Astrocyte of the cerebellum (primary cell): ENCODE measurements at regions not wholly inside any gene's neighbourhood (a gene's known extent, or its start where the extent isn't known, plus 50 kb on each side); places are given as distances from the start of the nearest gene placed in this dataset.
"Not testable (repeated sequence)": the region's sequence is repeated elsewhere in the genome, so short reads cannot be mapped to it uniquely, and the experiment has no call there.

Experiments used
- DNase-seq: peaks from one replicate; pipeline ENCODE4 v3.0.0-alpha.2; 2011; ENCODE audit warnings: low read depth
- H3K4me3 ChIP-seq: 2 replicates; pipeline ENCODE4 v1.5.1; 2011; ENCODE audit warnings: mild to moderate bottlenecking, low read depth, low read length, moderate library complexity
- in situ Hi-C: cut with HindIII; loops from 2 replicates; pipeline ENCODE4 v1.10.0; 2017; ENCODE audit warnings: low sequenced_read_pairs
- TF ChIP-seq, protein P1 (sequence below): IDR thresholded peaks from 2 replicates; pipeline ENCODE4 v1.5.1; 2012; ENCODE audit warnings: low read length, low read depth, moderate library complexity, mild to moderate bottlenecking; ENCODE audit errors: missing control alignments

- no peak for DNase-seq
- H3K4me3 ChIP-seq, result no peak overlapping the region
- TF ChIP-seq, protein P1, sequence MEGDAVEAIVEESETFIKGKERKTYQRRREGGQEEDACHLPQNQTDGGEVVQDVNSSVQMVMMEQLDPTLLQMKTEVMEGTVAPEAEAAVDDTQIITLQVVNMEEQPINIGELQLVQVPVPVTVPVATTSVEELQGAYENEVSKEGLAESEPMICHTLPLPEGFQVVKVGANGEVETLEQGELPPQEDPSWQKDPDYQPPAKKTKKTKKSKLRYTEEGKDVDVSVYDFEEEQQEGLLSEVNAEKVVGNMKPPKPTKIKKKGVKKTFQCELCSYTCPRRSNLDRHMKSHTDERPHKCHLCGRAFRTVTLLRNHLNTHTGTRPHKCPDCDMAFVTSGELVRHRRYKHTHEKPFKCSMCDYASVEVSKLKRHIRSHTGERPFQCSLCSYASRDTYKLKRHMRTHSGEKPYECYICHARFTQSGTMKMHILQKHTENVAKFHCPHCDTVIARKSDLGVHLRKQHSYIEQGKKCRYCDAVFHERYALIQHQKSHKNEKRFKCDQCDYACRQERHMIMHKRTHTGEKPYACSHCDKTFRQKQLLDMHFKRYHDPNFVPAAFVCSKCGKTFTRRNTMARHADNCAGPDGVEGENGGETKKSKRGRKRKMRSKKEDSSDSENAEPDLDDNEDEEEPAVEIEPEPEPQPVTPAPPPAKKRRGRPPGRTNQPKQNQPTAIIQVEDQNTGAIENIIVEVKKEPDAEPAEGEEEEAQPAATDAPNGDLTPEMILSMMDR, result no peak
Measured at GRCh38 chr3:191085091-191085490, 114.0 kb upstream of the OSTN start.

GRCh38 chr3:191078913-191079312 lies 120.1 kb upstream of the OSTN start:
- H3K4me3 ChIP-seq, in situ Hi-C loops, DNase-seq: not testable (repeated sequence)

More at GRCh38 chr3:191085091-191085490, 114.0 kb upstream of the OSTN start:
- in situ Hi-C loops, result no loop called here

DNA sequence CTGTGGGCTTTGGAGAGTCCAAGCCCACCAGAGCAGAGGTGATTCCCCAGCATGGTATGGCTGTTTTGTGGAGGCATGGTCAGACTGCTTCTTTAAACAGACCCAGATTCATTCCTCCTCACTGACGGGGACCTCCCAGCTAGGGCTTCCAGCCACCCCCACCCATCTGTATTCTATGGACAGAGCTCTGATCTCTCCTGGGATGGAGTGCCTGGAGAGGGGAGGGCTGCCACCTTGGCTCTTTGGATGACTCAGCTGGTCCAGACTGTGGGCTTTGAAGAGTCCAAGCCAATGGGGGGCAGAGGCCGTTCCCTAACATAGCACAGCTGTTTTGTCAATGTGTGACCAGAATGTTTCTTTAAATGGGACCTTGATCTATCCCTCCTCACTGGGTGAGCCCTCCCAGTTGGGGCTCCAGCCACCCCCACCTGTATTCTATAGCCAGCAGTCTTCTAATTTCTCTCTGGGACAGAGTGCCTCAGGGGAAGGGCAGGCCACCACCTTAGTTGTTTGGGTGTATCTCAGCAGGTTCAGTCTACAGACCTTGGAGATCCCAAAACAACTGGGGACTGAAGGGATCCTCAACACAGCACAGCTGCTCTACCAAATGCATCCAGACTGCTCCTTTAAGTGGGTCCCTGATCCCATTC lies 122.0 kb upstream of the OSTN start:
- no peak for DNase-seq
- H3K4me3 ChIP-seq, result no peak overlapping the region
- TF ChIP-seq, protein P1, result no peak
- in situ Hi-C loops, result no loop called here

DNA sequence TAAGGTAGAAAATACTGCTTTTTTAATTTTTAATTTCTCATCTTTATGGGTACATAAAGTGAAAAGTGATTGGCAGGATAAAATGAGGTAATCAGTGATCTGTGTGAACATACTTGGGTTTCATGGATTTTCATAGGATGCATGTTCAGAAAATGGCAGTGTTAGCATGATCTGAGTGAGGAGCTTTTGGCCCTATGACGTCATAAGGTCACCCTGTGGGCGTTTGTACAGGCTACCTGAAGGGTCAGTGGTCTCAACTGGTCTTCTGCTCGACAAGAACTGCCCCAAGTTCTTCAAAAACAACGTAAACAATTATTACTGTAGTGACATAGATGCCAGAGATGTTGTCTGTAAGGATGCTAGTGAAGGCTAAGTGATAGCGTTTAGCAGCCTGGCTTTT lies 124.5 kb upstream of the OSTN start:
- no peak for DNase-seq
- no peak overlapping the region for H3K4me3 ChIP-seq
- TF ChIP-seq, protein P1, result no peak
- in situ Hi-C loops, result no loop called here

- in situ Hi-C loops, result no loop called here
- TF ChIP-seq, protein P1, result no peak
- DNase-seq, result no peak
- H3K4me3 ChIP-seq, result no peak overlapping the region
Measured at GRCh38 chr3:191070762-191071403, 128.2 kb upstream of the OSTN start.

GRCh38 chr3:191070201-191070600 lies 128.8 kb upstream of the OSTN start:
- in situ Hi-C loops, result no loop called here
- H3K4me3 ChIP-seq, result no peak overlapping the region
- DNase-seq, result peak; percentile 63
- TF ChIP-seq, protein P1, result no peak

DNA sequence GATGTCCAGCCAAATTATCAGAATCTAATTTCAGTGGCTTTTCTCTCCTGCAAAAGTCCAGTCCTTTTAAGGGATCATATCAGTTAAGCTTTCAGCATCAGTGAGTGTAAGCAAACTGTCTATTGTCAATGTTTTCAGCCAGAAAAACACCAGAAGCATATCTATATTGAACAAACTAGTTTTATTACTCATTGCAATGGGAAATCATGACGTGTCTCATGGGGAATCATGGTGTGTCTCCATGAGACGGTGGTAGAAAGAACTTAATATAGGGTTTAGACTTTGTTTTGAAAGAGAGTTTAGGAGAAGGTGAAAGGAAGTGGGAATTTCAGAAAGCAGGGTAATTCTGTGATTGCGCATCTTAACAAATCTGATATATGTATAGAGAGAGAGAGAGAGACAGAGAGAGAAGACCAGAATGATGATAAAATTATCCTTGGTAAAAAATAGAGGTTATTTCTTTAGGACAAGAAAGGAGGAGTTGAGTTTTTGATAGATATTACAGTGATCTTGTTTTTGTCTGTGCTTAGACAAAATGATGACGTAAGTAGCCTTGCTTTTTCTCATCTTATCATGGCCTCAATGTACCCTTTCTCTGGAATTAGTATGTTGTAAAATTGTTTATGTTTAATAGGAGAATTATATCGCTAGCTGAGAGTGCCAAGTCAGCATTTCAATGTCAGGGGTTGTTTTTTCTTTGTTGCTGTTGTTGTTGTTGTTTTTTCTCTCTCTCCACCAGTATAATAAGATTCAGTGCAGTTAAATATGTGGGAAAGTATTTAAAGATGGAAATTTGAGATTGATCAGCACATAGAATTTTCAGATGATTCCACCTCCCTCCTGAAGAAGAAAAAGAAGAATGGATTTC lies 129.9 kb upstream of the OSTN start:
- no peak for DNase-seq
- in situ Hi-C loops, result no loop called here
- H3K4me3 ChIP-seq, result no peak overlapping the region
- TF ChIP-seq, protein P1, result no peak
